ENCODE measurements at regions not wholly inside any gene's neighbourhood (a gene's known extent, or its start where the extent isn't known, plus 50 kb on each side); places are given as distances from the start of the nearest gene placed in this dataset.

GRCh38 chr2:65799141-65799854, 366.9 kb upstream of the SPRED2 start:
- CTCF ChIA-PET, result interaction anchor here (0.5 kb wide), 1 partner anchor 602 kb away, joined by 5 read pairs; no protein-coding TSS in a partner anchor
- Histone ChIP-seq H3K9me3 (ENCODE audit: control insufficient read depth, insufficient read depth, low read depth, low read length) (no peaks in the 10 kb centered on the region), H3K36me3 (ENCODE audit: control insufficient read depth, insufficient read depth, low read length) (no peaks in the 10 kb centered on the region), H3K4me1 (ENCODE audit: control insufficient read depth, insufficient read depth, low read length) (no peaks in the 10 kb centered on the region), H3K27me3 (ENCODE audit: control insufficient read depth, insufficient read depth, low read length) (no peaks in the 10 kb centered on the region), H3K4me3 (ENCODE audit: low read depth in 2 of 2, low read length in 2 of 2) (no peak overlapping the region), H3K27ac (ENCODE audit: low read length) (no peak overlapping the region)
- no peak for DNase-seq (ENCODE audit: low read depth, low spot score)
- in situ Hi-C loops (cut with HindIII; ENCODE audit: low pct_unique_long_range_greater_than_20kb, low sequenced_read_pairs) (no loop called here), intact Hi-C loops (cut with micrococcal nuclease; ENCODE audit: unreplicated experiment) (no loop called here)
- TF ChIP-seq TCF7L2 (IDR thresholded peaks at IDR 0.05; ENCODE audit: low read depth, low read length) (no peak), CTCF (IDR thresholded peaks at IDR 0.05) (no peak), SIN3A (IDR thresholded peaks at IDR 0.05; ENCODE audit: borderline replicate concordance, insufficient read depth, low read depth, low read length) (no peak), POLR2AphosphoS5 (IDR thresholded peaks at IDR 0.05; ENCODE audit: low read depth, low read length) (no peak)
- TF ChIP-seq, protein P1, sequence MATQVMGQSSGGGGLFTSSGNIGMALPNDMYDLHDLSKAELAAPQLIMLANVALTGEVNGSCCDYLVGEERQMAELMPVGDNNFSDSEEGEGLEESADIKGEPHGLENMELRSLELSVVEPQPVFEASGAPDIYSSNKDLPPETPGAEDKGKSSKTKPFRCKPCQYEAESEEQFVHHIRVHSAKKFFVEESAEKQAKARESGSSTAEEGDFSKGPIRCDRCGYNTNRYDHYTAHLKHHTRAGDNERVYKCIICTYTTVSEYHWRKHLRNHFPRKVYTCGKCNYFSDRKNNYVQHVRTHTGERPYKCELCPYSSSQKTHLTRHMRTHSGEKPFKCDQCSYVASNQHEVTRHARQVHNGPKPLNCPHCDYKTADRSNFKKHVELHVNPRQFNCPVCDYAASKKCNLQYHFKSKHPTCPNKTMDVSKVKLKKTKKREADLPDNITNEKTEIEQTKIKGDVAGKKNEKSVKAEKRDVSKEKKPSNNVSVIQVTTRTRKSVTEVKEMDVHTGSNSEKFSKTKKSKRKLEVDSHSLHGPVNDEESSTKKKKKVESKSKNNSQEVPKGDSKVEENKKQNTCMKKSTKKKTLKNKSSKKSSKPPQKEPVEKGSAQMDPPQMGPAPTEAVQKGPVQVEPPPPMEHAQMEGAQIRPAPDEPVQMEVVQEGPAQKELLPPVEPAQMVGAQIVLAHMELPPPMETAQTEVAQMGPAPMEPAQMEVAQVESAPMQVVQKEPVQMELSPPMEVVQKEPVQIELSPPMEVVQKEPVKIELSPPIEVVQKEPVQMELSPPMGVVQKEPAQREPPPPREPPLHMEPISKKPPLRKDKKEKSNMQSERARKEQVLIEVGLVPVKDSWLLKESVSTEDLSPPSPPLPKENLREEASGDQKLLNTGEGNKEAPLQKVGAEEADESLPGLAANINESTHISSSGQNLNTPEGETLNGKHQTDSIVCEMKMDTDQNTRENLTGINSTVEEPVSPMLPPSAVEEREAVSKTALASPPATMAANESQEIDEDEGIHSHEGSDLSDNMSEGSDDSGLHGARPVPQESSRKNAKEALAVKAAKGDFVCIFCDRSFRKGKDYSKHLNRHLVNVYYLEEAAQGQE (IDR thresholded peaks at IDR 0.05; ENCODE audit: insufficient read depth in 1 of 2, low read depth in 2 of 2, low read length in 1 of 2), result no peak
- no peak for ATAC-seq
- POLR2A ChIA-PET, result no interaction called here
- BruUV-seq (replicated peaks), result no TSS peak

DNA sequence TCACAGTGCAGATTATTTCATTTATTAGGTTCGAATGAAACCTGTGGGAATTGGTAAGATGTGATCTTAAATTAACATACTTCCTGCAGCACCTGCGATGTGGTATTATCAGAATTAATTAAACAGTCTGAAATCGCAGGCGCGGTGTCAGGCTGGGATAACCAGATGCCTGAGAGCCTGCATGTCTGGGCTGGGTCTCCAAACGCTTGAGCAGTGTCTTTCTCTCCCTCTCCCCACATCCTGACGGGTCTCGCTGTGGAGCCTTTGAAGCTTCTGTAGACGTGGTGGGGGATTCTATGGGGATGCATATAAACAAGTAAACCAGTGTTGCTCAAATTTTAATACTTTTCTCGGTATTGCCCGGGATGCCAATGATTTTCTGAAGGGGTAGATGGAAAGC, 366.2 kb upstream of the SPRED2 start:
- no peak for DNase-seq (ENCODE audit: low read depth, low spot score)
- in situ Hi-C loops (cut with HindIII; ENCODE audit: low pct_unique_long_range_greater_than_20kb, low sequenced_read_pairs) (no loop called here), intact Hi-C loops (cut with micrococcal nuclease; ENCODE audit: unreplicated experiment) (no loop called here)
- ChIA-PET CTCF (interaction anchor here (0.5 kb wide), 1 partner anchor 602 kb away, joined by 5 read pairs; no protein-coding TSS in a partner anchor), POLR2A (no interaction called here)
- Histone ChIP-seq H3K36me3 (ENCODE audit: control insufficient read depth, insufficient read depth, low read length) (no peaks in the 10 kb centered on the region), H3K4me1 (ENCODE audit: control insufficient read depth, insufficient read depth, low read length) (no peaks in the 10 kb centered on the region), H3K9me3 (ENCODE audit: control insufficient read depth, insufficient read depth, low read depth, low read length) (no peaks in the 10 kb centered on the region), H3K27ac (ENCODE audit: low read length) (no peak overlapping the region), H3K4me3 (ENCODE audit: low read depth in 2 of 2, low read length in 2 of 2) (no peak overlapping the region), H3K27me3 (ENCODE audit: control insufficient read depth, insufficient read depth, low read length) (no peaks in the 10 kb centered on the region)
- ATAC-seq, result no peak
- TF ChIP-seq TCF7L2 (IDR thresholded peaks at IDR 0.05; ENCODE audit: low read depth, low read length), result no peak
- TF ChIP-seq, protein P1 (IDR thresholded peaks at IDR 0.05; ENCODE audit: insufficient read depth in 1 of 2, low read depth in 2 of 2, low read length in 1 of 2), result no peak
- BruUV-seq (replicated peaks), result no TSS peak

All from Panc1 (cell line).